GM12872 (cell line): ENCODE measurements at regions not wholly inside any gene's neighbourhood (a gene's known extent, or its start where the extent isn't known, plus 50 kb on each side); places are given as distances from the start of the nearest gene placed in this dataset.

Experiments used
- CTCF ChIP-seq: IDR thresholded peaks from 3 replicates; pipeline ENCODE4 v1.5.1; 2011; ENCODE audit warnings: low read depth, mild to moderate bottlenecking, low read length, moderate library complexity; ENCODE audit not compliant: insufficient read depth

DNA sequence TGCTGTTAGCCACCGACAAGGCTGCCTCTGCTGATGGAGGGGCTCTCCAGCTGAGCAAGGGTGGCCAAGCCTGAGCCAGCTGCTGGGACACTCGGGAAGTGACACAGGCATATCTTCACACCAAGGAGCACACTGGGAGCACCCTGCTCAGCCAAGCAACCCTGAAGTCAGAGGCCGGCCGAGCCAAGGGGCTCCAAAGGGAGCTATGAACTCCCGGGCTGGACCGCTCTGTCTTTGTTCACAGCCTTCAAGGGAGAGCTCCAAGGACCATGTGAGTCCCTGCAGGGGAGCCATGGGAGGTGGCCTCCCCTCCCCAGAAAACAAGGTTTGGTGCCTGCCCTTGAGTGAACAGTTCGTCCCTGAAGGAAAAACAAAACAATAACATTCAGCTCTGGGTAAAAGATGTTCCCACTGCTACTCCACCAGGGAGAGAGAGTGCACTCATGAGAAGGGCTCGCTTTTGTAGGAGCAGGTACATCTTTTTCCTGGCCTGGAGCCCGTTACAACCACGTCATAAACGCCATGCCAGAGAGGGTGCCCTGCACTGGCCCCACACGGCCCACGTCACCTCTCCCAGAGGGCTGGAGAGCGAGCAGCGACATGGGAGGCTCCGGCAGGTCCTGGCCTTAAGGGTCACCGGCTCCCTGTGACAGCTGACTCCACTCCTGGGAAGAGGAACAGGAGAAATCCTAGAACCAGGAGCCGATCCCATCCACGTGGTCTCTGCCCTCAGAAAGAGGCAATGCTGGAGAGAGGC, 56.3 kb upstream of the SLC25A33 start:
- TF ChIP-seq CTCF: no peak

- TF ChIP-seq CTCF: no peak
These were observed 52.7 kb upstream of the SLC25A33 start for GRCh38 chr1:9486466-9487140.
